ENCODE measurements at regions not wholly inside any gene's neighbourhood (a gene's known extent, or its start where the extent isn't known, plus 50 kb on each side); places are given as distances from the start of the nearest gene placed in this dataset.

DNA sequence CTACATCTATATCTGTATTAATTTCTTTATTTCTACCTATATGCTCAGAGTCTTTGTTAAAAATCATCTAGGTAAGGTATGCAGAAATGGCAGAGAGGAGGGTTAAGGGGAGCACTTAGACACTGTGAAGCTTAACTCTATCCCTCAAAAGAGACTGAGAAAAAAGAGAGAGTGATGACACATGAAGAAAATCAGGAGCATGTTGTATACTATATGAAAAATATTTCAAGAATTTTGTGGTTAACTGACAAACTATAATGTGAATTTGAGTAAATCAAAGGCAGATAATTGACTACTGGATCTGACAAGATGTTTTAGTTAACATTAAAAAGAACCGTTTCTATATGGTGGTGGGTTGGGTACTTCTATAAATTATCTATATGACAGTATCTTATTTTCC lies 1814.2 kb upstream of the SEL1L start:
- Histone ChIP-seq H3K4me1 (no peaks in the 10 kb centered on the region), H3K9me3 (no peaks in the 10 kb centered on the region), H3K36me3 (no peaks in the 10 kb centered on the region), H3K4me3 (no peak overlapping the region), H3K27ac (no peak overlapping the region), H3K27me3 (no peaks in the 10 kb centered on the region)
- DNase-seq (no peak), ATAC-seq (ENCODE audit: low FRiP score in 2 of 2) (no peak)
- TF ChIP-seq POLR2AphosphoS5 (IDR thresholded peaks at IDR 0.05) = no peak
- TF ChIP-seq POLR2A (IDR thresholded peaks at IDR 0.05) = no peak
- TF ChIP-seq EP300 (IDR thresholded peaks at IDR 0.05) = no peak
- TF ChIP-seq, protein P1, sequence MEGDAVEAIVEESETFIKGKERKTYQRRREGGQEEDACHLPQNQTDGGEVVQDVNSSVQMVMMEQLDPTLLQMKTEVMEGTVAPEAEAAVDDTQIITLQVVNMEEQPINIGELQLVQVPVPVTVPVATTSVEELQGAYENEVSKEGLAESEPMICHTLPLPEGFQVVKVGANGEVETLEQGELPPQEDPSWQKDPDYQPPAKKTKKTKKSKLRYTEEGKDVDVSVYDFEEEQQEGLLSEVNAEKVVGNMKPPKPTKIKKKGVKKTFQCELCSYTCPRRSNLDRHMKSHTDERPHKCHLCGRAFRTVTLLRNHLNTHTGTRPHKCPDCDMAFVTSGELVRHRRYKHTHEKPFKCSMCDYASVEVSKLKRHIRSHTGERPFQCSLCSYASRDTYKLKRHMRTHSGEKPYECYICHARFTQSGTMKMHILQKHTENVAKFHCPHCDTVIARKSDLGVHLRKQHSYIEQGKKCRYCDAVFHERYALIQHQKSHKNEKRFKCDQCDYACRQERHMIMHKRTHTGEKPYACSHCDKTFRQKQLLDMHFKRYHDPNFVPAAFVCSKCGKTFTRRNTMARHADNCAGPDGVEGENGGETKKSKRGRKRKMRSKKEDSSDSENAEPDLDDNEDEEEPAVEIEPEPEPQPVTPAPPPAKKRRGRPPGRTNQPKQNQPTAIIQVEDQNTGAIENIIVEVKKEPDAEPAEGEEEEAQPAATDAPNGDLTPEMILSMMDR (IDR thresholded peaks at IDR 0.05) = no peak
- WGBS, 2 donors = 50 to 76% methylated on average over 1 of the region's 1 CpG

- ATAC-seq (ENCODE audit: low FRiP score in 2 of 2) (no peak), DNase-seq (no peak)
- H3K36me3 ChIP-seq = no peaks in the 10 kb centered on the region
- TF ChIP-seq, protein P1 (IDR thresholded peaks at IDR 0.05) = no peak
- TF ChIP-seq POLR2A (IDR thresholded peaks at IDR 0.05) (no peak), POLR2AphosphoS5 (IDR thresholded peaks at IDR 0.05) (no peak), EP300 (IDR thresholded peaks at IDR 0.05) (no peak)
- H3K4me3 ChIP-seq = no peak overlapping the region
- H3K9me3 ChIP-seq = no peaks in the 10 kb centered on the region
- no peaks in the 10 kb centered on the region for H3K4me1 ChIP-seq
- H3K27ac ChIP-seq = no peak overlapping the region
- H3K27me3 ChIP-seq = no peaks in the 10 kb centered on the region
- WGBS, 2 donors = 76 to 82% methylated on average over 2 of the region's 2 CpGs
Measured at GRCh38 chr14:83355609-83356008, 1822.0 kb upstream of the SEL1L start.

DNA sequence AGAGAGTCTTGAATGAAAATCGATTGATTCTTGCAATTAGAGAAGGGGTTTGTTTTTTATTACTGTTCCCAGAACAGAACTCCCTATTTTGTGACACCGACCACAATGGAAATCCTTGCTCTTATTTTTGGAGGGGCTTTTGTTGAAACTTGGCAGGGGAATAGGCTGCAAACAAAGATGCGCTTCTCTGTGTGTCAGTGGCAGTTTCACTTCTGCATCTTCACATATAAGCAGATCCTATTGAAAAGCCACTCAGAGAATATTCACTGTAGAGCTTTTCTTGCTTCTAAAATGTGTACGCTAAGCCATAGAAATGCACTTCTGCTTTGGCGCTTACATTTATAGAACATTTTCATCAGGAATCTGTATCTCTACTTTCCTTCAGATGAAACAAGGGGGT lies 1822.4 kb upstream of the SEL1L start:
- no peaks in the 10 kb centered on the region for H3K4me1 ChIP-seq
- 91 to 92% methylated on average over 5 of the region's 5 CpGs for WGBS, 2 donors
- H3K27me3 ChIP-seq = no peaks in the 10 kb centered on the region
- no peak overlapping the region for H3K4me3 ChIP-seq
- no peaks in the 10 kb centered on the region for H3K9me3 ChIP-seq
- ATAC-seq (ENCODE audit: low FRiP score in 2 of 2) (no peak), DNase-seq (no peak)
- TF ChIP-seq, protein P1 (IDR thresholded peaks at IDR 0.05) = no peak
- no peak for TF ChIP-seq EP300 (IDR thresholded peaks at IDR 0.05)
- no peaks in the 10 kb centered on the region for H3K36me3 ChIP-seq
- no peak overlapping the region for H3K27ac ChIP-seq

DNA sequence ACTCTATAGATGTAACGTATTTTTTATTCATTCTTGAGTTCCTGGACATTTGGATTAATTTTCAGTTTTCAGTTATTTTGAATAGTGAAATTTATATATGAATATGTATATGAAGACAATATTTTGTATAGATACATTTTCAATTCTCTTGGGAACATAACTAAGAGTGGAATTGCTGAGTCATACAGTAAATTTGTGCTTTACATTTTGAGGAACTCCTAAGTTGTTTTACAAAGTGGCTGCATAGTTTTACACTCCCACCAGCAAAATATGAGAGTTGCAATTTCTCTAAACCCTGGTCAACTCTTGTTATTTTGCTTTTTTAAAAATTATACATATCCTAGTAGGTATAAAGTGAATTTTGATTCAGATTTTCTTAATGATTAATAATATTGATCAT lies 1838.6 kb upstream of the SEL1L start:
- TF ChIP-seq POLR2AphosphoS5 (IDR thresholded peaks at IDR 0.05) = no peak
- H3K27me3 ChIP-seq = no peaks in the 10 kb centered on the region
- DNase-seq (no peak), ATAC-seq (ENCODE audit: low FRiP score in 2 of 2) (no peak)
- 72 to 77% methylated on average over 1 of the region's 1 CpG for WGBS, 2 donors
- H3K36me3 ChIP-seq = no peaks in the 10 kb centered on the region
- H3K4me3 ChIP-seq = no peak overlapping the region
- H3K27ac ChIP-seq = no peak overlapping the region
- H3K9me3 ChIP-seq = no peaks in the 10 kb centered on the region
- H3K4me1 ChIP-seq = no peaks in the 10 kb centered on the region

- H3K4me1 ChIP-seq = no peaks in the 10 kb centered on the region
- no peaks in the 10 kb centered on the region for H3K27me3 ChIP-seq
- no peak for DNase-seq
- H3K27ac ChIP-seq = no peak overlapping the region
- no peak for ATAC-seq (ENCODE audit: low FRiP score in 2 of 2)
- WGBS, 2 donors = 69 to 89% methylated on average over 3 of the region's 3 CpGs
- H3K36me3 ChIP-seq = no peaks in the 10 kb centered on the region
- no peak overlapping the region for H3K4me3 ChIP-seq
- no peaks in the 10 kb centered on the region for H3K9me3 ChIP-seq
- TF ChIP-seq POLR2AphosphoS5 (IDR thresholded peaks at IDR 0.05) = no peak
Measured at GRCh38 chr14:83379436-83379835, 1845.8 kb upstream of the SEL1L start.

- TF ChIP-seq POLR2A (IDR thresholded peaks at IDR 0.05) = no peak
- TF ChIP-seq, protein P1 (IDR thresholded peaks at IDR 0.05) = no peak
- TF ChIP-seq EP300 (IDR thresholded peaks at IDR 0.05) = no peak
- TF ChIP-seq POLR2AphosphoS5 (IDR thresholded peaks at IDR 0.05) = no peak
Measured at GRCh38 chr14:83384253-83384652, 1850.6 kb upstream of the SEL1L start.

More at GRCh38 chr14:83384253-83384652, 1850.6 kb upstream of the SEL1L start:
- DNase-seq (no peak), ATAC-seq (ENCODE audit: low FRiP score in 2 of 2) (no peak)
- no peak overlapping the region for H3K27ac ChIP-seq
- no peaks in the 10 kb centered on the region for H3K9me3 ChIP-seq
- no peaks in the 10 kb centered on the region for H3K36me3 ChIP-seq
- H3K27me3 ChIP-seq = no peaks in the 10 kb centered on the region
- no peaks in the 10 kb centered on the region for H3K4me1 ChIP-seq
- H3K4me3 ChIP-seq = no peak overlapping the region
- WGBS, 2 donors = 47 to 62% methylated on average over 3 of the region's 3 CpGs

All from upper lobe of left lung (tissue), 6 donors.